OCI-LY1 (cell line): ENCODE measurements at regions not wholly inside any gene's neighbourhood (a gene's known extent, or its start where the extent isn't known, plus 50 kb on each side); places are given as distances from the start of the nearest gene placed in this dataset.

Experiments
- H2AFZ ChIP-seq: fragments of 200-600 bp; sonication (generic), shearing (Covaris generic); 2 replicates; pipeline ENCODE4 v1.6.0; 2014; ENCODE audit warnings: antibody characterized with exemption, mild to moderate bottlenecking, low read length
- H3F3A ChIP-seq: fragments of 200-600 bp; sonication (generic), shearing (Covaris generic); 2 replicates; pipeline ENCODE4 v1.6.0; 2014; ENCODE audit warnings: mild to moderate bottlenecking, antibody characterized with exemption, low read length, moderate library complexity; ENCODE audit not compliant: insufficient read depth
- H3K27ac ChIP-seq: fragments of 200-600 bp; sonication (generic); 2 replicates; pipeline ENCODE4 v1.5.1; 2014; ENCODE audit warnings: low read length, mixed run types, mild to moderate bottlenecking, low read depth; ENCODE audit not compliant: poor library complexity, severe bottlenecking
- H3K27me3 ChIP-seq: fragments of 200-600 bp; sonication (generic); 2 replicates; pipeline ENCODE4 v1.6.0; 2014; ENCODE audit warnings: antibody characterized with exemption, mild to moderate bottlenecking, low read length, moderate library complexity; ENCODE audit not compliant: insufficient read depth
- H3K36me3 ChIP-seq: fragments of 200-600 bp; sonication (generic); 2 replicates; pipeline ENCODE4 v1.6.1; 2014; ENCODE audit warnings: mild to moderate bottlenecking, antibody characterized with exemption, low read length, moderate library complexity, mixed read lengths; ENCODE audit not compliant: insufficient read depth
- H3K4me1 ChIP-seq: fragments of 200-600 bp; sonication (generic); 2 replicates; pipeline ENCODE4 v1.5.1; 2014; ENCODE audit warnings: mild to moderate bottlenecking, low read length, moderate library complexity; ENCODE audit not compliant: insufficient read depth, severe bottlenecking
- H3K4me2 ChIP-seq: fragments of 200-600 bp; sonication (generic), shearing (Covaris generic); 2 replicates; pipeline ENCODE4 v1.6.1; 2014; ENCODE audit warnings: low read length
- H3K4me3 ChIP-seq: fragments of 200-600 bp; sonication (generic); 2 replicates; pipeline ENCODE4 v1.5.1; 2014; ENCODE audit warnings: low read length, low read depth, mild to moderate bottlenecking, mixed read lengths; ENCODE audit not compliant: poor library complexity, severe bottlenecking
- H3K79me2 ChIP-seq: fragments of 200-600 bp; shearing (Covaris generic); 2 replicates; pipeline ENCODE4 v1.6.1; 2016; ENCODE audit warnings: mixed run types, low read length, mixed read lengths; ENCODE audit not compliant: insufficient read depth
- H3K9ac ChIP-seq: fragments of 200-600 bp; sonication (generic), shearing (Covaris generic); 2 replicates; pipeline ENCODE4 v1.6.1; 2014; ENCODE audit warnings: mild to moderate bottlenecking, low read length, mixed read lengths
- H3K9me2 ChIP-seq: fragments of 200-600 bp; sonication (generic), shearing (Covaris generic); 2 replicates; pipeline ENCODE4 v1.6.1; 2014; ENCODE audit warnings: low read depth, mild to moderate bottlenecking, low read length, mixed read lengths
- H3K9me3 ChIP-seq: fragments of 200-600 bp; shearing (Covaris generic); 2 replicates; pipeline ENCODE4 v1.6.1; 2014; ENCODE audit warnings: low read length, mixed read lengths
- H4K20me1 ChIP-seq: fragments of 200-600 bp; sonication (generic), shearing (Covaris generic); 2 replicates; pipeline ENCODE4 v1.6.0; 2016; ENCODE audit warnings: mild to moderate bottlenecking, low read length; ENCODE audit not compliant: insufficient read depth
- EZH2 ChIP-seq: fragments of 200-600 bp; sonication (generic), shearing (Covaris generic); IDR thresholded peaks from 2 replicates; pipeline ENCODE4 v1.8.0; 2017; ENCODE audit warnings: borderline replicate concordance, mixed run types, mild to moderate bottlenecking, antibody characterized with exemption, low read length, moderate library complexity, mixed read lengths
- TF ChIP-seq, protein P1 (sequence below): fragments of 200-600 bp; sonication (generic), shearing (Covaris generic); IDR thresholded peaks from 2 replicates; pipeline ENCODE4 v1.5.1; 2017; ENCODE audit warnings: mild to moderate bottlenecking, antibody characterized with exemption, low read length, moderate library complexity, mixed read lengths

DNA sequence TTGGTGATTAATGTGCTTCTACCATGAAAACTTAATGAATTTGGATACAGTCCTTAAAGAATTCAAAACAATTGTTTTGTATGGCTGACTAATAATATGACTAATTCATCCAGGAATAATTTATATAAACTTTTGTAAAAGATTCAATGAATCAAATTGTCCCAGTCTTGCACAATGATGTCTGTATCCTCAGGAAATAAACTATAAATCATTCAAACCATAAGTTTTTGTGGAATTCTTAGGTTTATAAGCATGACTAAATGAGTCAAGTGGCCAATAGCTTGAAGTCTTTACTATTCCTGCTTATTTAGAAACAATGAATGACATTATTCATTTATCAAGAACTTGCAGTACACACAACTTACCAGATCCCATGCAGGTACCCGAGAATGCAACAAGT, 935.0 kb upstream of the INTU start:
- Histone ChIP-seq H3K9me2 (no peaks in the 10 kb centered on the region), H3K36me3 (no peaks in the 10 kb centered on the region), H3K9ac (no peak overlapping the region), H3K4me1 (no peaks in the 10 kb centered on the region), H3K9me3 (no peaks in the 10 kb centered on the region), H3K4me3 (no peak overlapping the region), H3F3A (no peaks in the 10 kb centered on the region), H3K27ac (no peak overlapping the region), H3K4me2 (no peak overlapping the region), H2AFZ (no peak overlapping the region), H4K20me1 (no peaks in the 10 kb centered on the region), H3K79me2 (no peaks in the 10 kb centered on the region), H3K27me3 (no peaks in the 10 kb centered on the region)
- TF ChIP-seq EZH2: no peak
- TF ChIP-seq, protein P1, sequence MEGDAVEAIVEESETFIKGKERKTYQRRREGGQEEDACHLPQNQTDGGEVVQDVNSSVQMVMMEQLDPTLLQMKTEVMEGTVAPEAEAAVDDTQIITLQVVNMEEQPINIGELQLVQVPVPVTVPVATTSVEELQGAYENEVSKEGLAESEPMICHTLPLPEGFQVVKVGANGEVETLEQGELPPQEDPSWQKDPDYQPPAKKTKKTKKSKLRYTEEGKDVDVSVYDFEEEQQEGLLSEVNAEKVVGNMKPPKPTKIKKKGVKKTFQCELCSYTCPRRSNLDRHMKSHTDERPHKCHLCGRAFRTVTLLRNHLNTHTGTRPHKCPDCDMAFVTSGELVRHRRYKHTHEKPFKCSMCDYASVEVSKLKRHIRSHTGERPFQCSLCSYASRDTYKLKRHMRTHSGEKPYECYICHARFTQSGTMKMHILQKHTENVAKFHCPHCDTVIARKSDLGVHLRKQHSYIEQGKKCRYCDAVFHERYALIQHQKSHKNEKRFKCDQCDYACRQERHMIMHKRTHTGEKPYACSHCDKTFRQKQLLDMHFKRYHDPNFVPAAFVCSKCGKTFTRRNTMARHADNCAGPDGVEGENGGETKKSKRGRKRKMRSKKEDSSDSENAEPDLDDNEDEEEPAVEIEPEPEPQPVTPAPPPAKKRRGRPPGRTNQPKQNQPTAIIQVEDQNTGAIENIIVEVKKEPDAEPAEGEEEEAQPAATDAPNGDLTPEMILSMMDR: no peak

DNA sequence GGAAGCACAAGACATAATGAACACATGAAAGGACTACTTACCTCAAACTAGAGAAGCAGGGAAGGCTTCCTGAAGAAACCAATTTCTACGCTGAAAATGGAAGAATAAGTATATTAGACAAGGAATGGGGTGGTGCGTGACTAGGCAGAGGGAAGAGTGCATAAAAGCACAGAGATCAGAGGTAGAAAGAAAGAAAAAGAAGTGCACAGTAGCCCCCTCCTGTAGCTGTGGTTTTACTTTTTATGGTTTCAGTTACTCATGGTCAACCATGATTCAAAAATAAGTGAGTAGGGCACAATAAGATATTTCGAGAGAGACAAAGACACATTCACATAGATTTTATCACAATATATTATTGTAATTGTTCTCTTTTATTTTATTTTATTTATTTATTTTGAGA, 934.5 kb upstream of the INTU start:
- no peak overlapping the region for H3K4me2 ChIP-seq
- H3K27ac ChIP-seq: no peak overlapping the region
- no peaks in the 10 kb centered on the region for H3K9me2 ChIP-seq
- no peaks in the 10 kb centered on the region for H4K20me1 ChIP-seq
- no peaks in the 10 kb centered on the region for H3K4me1 ChIP-seq
- no peaks in the 10 kb centered on the region for H3F3A ChIP-seq
- no peaks in the 10 kb centered on the region for H3K27me3 ChIP-seq
- H3K9ac ChIP-seq: no peak overlapping the region
- no peak for TF ChIP-seq EZH2
- TF ChIP-seq, protein P1: no peak
- no peaks in the 10 kb centered on the region for H3K79me2 ChIP-seq
- H3K4me3 ChIP-seq: no peak overlapping the region
- H3K36me3 ChIP-seq: no peaks in the 10 kb centered on the region
- no peak overlapping the region for H2AFZ ChIP-seq
- no peaks in the 10 kb centered on the region for H3K9me3 ChIP-seq

DNA sequence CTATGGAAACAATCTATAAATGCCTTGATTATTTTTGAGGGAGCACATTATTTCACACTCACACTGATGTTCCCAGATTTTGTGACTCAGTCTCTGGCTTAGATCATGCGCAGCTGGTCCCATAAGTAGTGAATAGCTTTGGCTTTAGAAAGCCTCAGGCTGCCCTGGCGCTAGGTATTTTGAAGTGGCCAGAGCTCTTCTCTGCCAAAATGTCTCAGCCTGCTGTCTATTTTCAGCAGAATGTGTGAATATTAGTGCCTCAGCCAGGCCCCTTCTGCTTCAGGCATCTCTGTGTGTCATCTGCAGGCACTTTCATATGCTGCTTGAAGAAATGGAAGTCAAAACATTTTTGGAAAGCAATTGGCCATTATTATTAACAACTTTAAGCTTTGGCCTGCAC, 931.0 kb upstream of the INTU start:
- Histone ChIP-seq H3K4me3 (no peak overlapping the region), H3K9me2 (no peaks in the 10 kb centered on the region), H3K4me2 (no peak overlapping the region), H3K79me2 (no peaks in the 10 kb centered on the region), H2AFZ (no peak overlapping the region), H3K9ac (no peak overlapping the region), H3K27me3 (no peaks in the 10 kb centered on the region), H3K27ac (no peak overlapping the region), H4K20me1 (no peaks in the 10 kb centered on the region), H3K9me3 (no peaks in the 10 kb centered on the region), H3F3A (no peaks in the 10 kb centered on the region), H3K4me1 (no peaks in the 10 kb centered on the region), H3K36me3 (no peaks in the 10 kb centered on the region)
- TF ChIP-seq, protein P1: no peak
- no peak for TF ChIP-seq EZH2
